ENCODE measurements at regions not wholly inside any gene's neighbourhood (a gene's known extent, or its start where the extent isn't known, plus 50 kb on each side); places are given as distances from the start of the nearest gene placed in this dataset.
"Not testable (repeated sequence)": the region's sequence is repeated elsewhere in the genome, so short reads cannot be mapped to it uniquely, and the experiment has no call there.

DNA sequence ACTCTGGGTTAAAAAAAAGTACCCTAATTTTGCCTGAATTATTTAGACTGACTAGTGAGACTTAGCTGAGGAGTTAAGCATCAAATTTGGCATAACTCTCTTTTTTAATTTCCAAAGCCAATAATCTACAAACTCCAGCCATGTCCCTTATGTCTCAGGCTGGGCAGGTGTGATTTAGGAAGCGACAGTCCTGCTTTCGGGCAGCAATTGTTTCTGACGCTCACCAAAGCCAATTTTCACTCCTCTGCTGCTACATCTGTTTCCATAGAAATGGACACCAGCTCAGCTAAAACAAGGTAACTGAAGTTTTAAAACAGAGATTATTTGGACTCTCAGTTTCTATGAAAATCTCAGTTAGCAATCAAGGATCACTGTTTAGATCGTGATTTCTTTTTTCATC lies 338.7 kb downstream of the ABCC12 start:
- in situ Hi-C loops (cut with HindIII; ENCODE audit: low sequenced_read_pairs): no loop called here

DNA sequence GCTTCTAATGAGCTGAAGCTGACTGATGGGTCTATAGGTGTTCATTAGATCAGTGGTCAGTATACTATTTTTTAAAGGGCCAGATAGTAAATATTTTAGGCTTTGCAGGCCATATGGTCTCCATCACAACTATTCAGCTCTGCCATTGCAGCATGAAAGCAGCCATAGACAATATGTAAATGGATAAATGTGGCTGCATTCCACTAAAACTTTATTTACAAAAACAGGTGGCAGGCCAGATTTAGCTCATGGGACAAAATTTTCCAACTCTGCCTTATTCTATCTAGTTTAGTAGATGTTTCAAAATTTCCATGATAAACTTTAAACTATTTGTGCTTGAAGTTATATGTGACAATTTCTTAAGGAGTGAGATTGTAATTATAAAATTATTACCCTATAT lies 339.3 kb downstream of the ABCC12 start:
- in situ Hi-C loops (cut with HindIII; ENCODE audit: low sequenced_read_pairs): no loop called here

DNA sequence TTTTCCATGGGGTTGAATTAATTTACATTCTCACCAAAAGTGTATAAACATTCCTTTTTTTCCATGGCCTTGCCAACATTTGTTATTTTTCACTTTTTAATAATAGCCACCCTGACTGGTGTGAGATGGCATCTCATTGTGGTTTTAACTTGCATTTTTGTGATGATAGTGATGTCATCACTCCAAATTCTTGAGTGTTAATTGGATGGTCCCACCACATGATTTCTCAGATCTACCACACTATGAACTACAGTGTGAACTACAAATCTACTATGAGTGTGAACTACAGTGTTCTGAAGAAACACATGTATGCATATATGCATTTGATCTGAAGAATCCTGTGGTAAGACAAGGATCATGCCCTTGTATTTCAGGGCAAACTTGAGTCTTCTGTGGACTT lies 340.1 kb downstream of the ABCC12 start:
- in situ Hi-C loops (cut with HindIII; ENCODE audit: low sequenced_read_pairs): no loop called here

DNA sequence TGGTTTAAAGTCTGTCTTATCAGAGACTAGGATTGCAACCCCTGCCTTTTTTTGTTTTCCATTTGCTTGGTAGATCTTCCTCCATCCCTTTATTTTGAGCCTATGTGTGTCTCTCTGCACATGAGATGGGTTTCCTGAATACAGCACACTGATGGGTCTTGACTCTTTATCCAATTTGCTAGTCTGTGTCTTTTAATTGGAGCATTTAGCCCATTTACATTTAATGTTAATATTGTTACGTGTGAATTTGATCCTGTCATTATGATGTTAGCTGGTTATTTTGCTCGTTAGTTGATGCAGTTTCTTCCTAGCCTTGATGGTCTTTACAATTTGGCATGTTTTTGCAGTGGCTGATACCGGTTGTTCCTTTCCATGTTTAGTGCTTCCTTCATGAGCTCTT lies 344.0 kb downstream of the ABCC12 start:
- in situ Hi-C loops (cut with HindIII; ENCODE audit: low sequenced_read_pairs): not testable (repeated sequence)

DNA sequence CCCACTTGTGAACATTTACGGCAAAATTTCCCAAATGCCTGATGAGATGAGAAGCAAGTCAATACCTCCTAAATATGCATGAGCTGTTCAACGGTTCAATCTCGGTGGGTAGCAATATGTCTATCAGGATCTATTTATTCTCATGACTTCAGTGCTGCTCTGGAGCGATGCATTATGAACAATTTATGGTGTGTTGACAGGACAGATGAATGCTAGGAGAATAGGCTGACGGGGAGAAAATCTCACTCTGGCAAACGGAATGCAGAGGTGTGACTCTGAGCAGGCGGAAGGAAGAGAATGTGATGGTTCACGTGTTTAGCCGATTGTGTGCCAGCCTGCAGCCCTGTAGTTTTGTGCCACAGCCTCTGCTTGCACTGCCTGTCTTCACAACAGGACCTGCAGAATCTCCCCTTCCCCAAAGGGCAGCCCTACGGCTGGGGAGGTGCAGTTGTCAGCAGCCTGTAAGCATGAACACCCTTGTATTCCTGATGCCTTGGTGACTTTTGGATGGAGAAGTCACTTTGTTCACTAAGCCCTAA lies 345.2 kb downstream of the PHKB start:
- in situ Hi-C loops (cut with HindIII; ENCODE audit: low sequenced_read_pairs): no loop called here

DNA sequence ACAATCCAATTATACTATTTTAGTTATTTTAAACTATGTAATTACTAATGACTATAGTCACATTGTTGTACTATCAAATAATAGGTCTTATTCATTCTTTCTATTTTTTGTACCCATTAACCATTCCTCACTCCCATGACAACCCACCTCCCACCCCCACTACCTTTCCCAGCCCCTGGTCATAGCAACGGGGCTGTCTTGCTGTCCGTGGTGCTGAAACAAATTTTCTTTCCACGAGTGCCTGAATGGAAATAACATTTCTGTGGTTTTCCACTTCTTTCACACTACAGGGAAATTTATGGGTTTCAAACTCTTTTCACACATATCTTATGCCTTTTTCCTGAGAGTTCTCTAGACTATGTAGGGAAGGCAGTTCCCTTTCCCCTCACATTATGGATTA lies 326.6 kb downstream of the PHKB start:
- in situ Hi-C loops (cut with HindIII; ENCODE audit: low sequenced_read_pairs): loop anchor here (5.0 kb wide), 1 partner anchor 55 kb away; no protein-coding TSS in a partner anchor

DNA sequence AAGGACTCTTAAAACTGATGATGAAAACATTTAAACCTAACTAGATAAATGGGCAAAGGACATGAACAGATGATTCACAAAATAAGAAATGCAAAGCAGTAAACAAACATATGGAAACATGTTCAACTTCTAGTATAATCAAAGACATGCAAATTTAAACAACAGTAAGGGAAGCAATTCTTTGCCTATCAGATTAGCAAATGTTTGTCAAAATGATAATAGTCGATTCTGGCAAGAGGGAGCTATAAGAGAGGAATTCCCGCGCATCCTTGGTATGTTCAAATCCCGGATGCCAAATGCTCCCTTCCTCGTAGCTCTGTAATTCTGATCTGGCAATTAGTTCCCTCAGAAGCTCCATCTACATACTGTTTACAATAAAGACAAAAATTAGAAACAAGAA lies 320.5 kb downstream of the PHKB start:
- in situ Hi-C loops (cut with HindIII; ENCODE audit: low sequenced_read_pairs): no loop called here

DNA sequence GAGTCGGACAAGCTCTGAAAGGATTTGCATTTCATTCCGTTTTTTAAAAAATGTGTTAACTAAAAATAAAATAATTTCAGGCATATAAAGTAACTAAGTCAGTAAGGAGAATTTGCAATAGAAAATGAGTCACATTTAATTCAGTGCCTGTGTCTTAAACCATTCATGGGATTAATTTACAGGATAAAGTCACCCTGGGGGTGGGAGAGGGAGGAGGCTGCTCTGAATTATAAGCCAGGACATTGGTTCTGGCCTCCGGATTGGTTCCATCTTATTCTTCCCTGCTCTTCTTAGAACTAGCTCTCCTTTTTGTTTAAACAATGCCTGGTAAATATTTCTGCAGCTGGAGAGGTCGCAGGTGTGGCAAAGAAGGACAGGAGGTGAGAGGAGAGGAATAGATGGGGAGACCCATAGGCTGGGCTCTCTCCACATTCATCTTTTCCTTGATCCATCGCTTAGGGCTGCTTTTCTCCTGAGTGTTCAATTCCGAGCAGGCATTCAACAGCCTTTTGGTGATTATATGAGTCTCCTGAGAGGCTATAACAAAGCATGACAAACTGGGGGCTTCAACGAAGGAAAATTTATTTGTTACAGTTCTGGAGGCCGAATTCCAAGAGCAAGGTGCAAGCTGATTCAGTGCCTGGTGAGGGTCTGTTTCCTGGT lies 319.2 kb downstream of the PHKB start:
- in situ Hi-C loops (cut with HindIII; ENCODE audit: low sequenced_read_pairs): no loop called here

DNA sequence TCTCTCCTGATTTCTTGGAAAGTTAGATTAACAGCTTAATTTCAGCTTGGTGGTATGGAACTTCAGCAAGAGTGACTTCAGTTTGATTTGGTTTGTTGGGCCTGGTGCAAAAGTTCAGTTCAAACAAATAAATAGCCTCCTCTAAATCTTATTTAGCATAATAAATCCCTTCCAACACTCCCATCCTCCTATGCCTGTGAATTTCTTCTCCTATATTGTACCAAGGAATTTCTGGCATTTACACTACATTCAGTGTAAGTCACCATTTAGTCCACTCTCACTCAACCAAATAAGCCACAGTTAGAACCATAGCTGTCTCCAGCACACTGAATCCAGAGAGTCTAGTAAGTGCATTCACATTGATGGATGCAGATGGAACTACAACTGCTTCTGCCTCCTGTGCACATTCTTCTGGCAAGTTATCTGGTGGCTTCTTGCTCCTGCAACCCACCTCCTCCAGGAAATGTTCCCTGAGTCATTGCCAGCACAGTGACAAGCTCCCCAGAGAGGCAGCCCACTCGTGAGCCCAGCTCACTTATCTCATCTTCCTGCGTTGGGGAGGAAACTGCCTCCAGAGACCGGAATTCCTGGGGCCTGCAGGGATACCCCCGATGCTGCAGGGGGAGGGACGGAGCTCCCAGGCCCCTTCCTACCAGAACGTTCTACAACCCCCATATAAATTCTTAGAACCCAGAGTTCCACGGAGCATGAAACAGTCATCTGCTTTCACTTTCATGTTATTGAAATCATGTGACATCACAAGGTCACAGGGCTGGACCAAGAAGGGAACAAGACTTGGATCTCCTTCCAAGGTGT lies 318.3 kb downstream of the PHKB start:
- in situ Hi-C loops (cut with HindIII; ENCODE audit: low sequenced_read_pairs): no loop called here

DNA sequence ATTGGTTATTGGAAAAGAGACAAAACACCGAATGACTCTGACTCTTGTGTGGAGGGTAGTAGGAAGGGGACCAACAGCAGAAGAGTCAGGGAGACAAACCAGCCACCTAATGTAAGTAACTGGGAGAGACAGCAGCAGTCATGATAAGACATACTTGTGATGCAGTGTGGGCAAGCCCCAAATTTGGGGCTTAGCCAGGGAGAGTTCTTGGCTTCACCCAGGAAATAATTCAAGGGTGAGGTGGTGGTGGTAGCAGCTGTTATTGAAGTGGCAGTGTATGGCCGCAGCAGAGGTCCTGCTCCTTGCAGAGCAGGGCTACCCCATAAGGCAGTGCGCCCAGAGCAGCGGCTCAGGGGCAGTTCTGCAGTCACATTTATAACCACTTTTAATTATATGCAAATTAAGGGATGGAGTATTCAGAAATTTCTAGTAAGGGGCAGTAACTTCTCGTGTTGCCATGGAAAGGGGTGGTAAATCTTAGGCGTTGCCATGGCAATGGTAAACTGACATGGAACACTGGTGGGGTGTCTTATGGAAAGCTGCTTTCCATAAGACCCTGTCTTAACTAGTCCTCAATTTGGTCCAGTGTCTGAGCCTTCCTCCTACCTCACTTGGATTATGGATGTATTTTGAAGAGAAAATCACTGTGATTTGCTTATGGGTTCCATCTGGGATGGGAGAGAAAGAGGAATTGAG lies 317.1 kb downstream of the PHKB start:
- in situ Hi-C loops (cut with HindIII; ENCODE audit: low sequenced_read_pairs): no loop called here

DNA sequence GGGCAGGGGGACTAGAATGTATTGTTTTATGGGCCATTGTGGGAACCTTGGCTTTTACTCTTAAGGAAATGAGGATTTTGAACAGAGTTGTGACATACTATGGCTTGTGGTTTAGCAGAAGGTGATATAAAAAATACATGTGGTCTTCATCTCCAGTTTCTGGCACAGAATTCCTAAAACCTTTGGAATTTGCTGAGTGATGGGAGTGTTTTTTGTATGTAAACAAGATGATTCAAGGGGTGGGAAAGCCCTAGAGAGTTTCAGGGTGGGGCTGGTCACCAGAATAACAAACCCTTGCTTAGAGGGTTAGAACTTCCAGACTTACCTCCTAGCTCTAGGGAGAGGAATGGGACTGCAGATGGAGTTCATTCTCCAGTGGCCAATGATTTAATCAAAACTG lies 316.1 kb downstream of the PHKB start:
- in situ Hi-C loops (cut with HindIII; ENCODE audit: low sequenced_read_pairs): no loop called here

DNA sequence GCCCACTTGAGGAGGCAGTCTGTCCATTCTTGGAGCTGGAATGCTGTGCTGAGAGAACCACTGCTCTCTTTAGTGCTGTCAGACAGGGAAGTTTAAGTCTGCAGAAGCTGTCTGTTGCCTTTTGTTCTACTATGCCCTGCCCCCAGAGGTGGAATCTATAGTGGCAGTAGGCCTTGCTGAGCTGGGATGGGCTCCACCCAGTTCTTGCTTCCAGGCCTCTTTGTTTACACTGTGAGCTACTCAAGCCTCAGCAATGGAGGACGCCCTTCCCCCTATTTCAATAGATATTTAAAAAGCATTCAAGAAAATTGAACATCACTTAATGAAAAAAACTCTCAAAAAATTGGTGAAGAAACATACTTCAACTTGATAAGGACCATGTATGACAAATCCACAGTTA lies 313.5 kb downstream of the PHKB start:
- in situ Hi-C loops (cut with HindIII; ENCODE audit: low sequenced_read_pairs): no loop called here

DNA sequence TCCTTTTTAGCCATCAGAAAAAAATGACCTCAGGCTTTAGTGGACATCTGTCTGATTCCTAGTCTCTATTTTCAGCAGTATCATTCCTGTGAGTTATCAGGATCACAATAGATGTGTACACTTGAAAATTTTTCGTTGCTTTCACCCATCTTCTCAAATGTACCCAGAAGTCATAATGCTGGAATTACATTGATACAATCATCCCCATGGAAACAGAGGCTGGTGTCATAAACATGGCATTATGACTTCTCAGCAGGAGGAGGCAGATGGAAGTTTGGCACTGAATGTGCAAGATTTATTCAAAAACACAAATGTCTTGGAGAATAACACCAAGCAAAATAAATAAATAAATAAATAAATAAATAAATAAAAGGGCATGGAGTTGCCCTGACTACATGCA lies 292.5 kb downstream of the PHKB start:
- in situ Hi-C loops (cut with HindIII; ENCODE audit: low sequenced_read_pairs): no loop called here

Measured in endothelial cell of hepatic sinusoid (primary cell).